Activated T-helper 1 cell treated with anti-CD3 and anti-CD28 coated beads, Interleukin-12 subunit alpha, Interleukin-12 subunit beta, Interleukin-2, Interleukin-4 antibody, amounts not matched to agents 30 ng/mL and 10 ng/mL and 1 ng/mL, durations not matched to agents 14 hours and 24 hours and 36 hours (primary cell): ENCODE measurements at regions not wholly inside any gene's neighbourhood (a gene's known extent, or its start where the extent isn't known, plus 50 kb on each side); places are given as distances from the start of the nearest gene placed in this dataset.
"Not testable (repeated sequence)": the region's sequence is repeated elsewhere in the genome, so short reads cannot be mapped to it uniquely, and the experiment has no call there.

ENCODE experiments used
- DNase-seq: peaks from one replicate; pipeline ENCODE4 v3.0.0; 2021; ENCODE audit warnings: low spot score
- H3K27ac Mint-ChIP-seq: one replicate; pipeline ENCODE4 v1.8.0; 2021; ENCODE audit warnings: mild to moderate bottlenecking, mixed read lengths
- H3K27me3 Mint-ChIP-seq: one replicate; pipeline ENCODE4 v1.8.0; 2022; ENCODE audit warnings: mild to moderate bottlenecking, moderate library complexity, mixed read lengths; ENCODE audit not compliant: insufficient read depth
- H3K36me3 Mint-ChIP-seq: one replicate; pipeline ENCODE4 v1.8.0; 2021; ENCODE audit warnings: low read depth, mixed read lengths
- H3K4me1 Mint-ChIP-seq: one replicate; pipeline ENCODE4 v1.8.0; 2021; ENCODE audit warnings: low read depth, mixed read lengths
- H3K4me3 Mint-ChIP-seq: one replicate; pipeline ENCODE4 v1.8.0; 2021; ENCODE audit warnings: mild to moderate bottlenecking, moderate library complexity, mixed read lengths
- H3K9me3 Mint-ChIP-seq: one replicate; pipeline ENCODE4 v1.8.0; 2021; ENCODE audit warnings: mixed read lengths
- intact Hi-C: fragments of 100-400 bp; cut with micrococcal nuclease; formaldehyde crosslinking; loops from one replicate; pipeline ENCODE4 v1.15.1; 2024

DNA sequence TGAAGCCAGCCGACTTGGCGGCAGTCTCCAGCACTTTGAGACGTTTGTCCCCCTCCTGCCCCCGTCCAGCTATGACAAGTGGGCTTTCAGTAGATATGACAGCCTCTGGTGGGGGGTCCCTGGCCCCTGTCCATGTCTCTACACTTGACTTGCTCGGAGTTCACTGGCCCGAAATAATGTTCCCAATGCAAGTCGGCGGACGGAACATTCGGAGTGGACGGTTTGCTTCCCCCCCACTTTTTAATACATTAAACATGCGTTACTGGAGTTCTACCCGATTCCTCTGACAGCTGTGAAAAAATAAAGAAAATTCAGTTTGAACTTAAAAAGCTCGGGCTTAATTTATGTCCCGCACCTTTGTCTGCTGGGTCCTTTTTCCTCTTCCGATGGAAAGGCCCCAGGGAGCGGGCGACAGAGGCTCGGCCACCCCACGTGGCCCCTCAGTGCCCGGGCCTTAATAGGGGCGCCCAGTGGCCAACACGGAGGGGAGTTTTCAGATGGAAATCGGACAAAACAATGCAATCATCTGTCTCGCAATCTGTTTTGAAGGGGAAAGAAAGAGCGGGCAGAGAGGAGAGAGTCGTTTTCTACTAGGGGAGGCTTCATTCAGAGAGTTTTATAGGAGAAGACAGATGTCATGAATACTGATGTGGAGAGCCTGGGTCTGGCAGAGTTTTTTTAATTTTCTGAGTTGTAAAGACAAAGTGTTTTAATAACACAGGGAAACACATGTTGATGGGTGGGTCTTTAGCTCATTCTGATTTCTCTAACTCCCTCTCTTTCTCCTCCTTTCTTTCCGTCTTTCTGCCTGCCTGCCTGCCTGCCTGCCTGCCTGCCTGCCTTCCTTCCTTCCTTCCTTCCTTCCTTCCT, 50.2 kb downstream of the SMIM38 start:
- H3K27ac Mint-ChIP-seq: no peak overlapping the region
- no peak for DNase-seq
- H3K9me3 Mint-ChIP-seq: peaks cover 6% of the 10 kb centered on the region
- H3K36me3 Mint-ChIP-seq: no peaks in the 10 kb centered on the region
- H3K27me3 Mint-ChIP-seq: no peaks in the 10 kb centered on the region
- intact Hi-C loops: no loop called here
- no peaks in the 10 kb centered on the region for H3K4me1 Mint-ChIP-seq
- no peak overlapping the region for H3K4me3 Mint-ChIP-seq

DNA sequence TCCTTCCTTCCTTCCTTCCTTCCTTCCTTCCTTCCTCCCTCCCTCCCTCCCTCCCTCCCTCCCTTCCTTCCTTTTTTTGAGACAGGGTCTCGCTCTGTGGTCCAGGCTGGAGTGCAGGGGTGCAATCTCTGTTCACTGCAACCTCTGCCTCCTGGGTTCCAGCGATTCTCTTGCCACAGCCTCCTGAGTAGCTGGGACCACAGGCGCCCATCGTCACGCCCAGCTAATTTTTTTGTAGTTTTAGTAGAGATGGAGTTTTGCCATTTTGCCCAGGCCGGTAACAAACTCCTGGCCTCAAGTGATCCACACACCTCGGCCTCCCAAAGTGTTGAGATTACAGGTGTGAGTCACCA, 50.9 kb downstream of the SMIM38 start:
- intact Hi-C loops, H3K36me3 Mint-ChIP-seq, H3K4me3 Mint-ChIP-seq, H3K4me1 Mint-ChIP-seq, H3K27me3 Mint-ChIP-seq, H3K27ac Mint-ChIP-seq, H3K9me3 Mint-ChIP-seq, DNase-seq: not testable (repeated sequence)

DNA sequence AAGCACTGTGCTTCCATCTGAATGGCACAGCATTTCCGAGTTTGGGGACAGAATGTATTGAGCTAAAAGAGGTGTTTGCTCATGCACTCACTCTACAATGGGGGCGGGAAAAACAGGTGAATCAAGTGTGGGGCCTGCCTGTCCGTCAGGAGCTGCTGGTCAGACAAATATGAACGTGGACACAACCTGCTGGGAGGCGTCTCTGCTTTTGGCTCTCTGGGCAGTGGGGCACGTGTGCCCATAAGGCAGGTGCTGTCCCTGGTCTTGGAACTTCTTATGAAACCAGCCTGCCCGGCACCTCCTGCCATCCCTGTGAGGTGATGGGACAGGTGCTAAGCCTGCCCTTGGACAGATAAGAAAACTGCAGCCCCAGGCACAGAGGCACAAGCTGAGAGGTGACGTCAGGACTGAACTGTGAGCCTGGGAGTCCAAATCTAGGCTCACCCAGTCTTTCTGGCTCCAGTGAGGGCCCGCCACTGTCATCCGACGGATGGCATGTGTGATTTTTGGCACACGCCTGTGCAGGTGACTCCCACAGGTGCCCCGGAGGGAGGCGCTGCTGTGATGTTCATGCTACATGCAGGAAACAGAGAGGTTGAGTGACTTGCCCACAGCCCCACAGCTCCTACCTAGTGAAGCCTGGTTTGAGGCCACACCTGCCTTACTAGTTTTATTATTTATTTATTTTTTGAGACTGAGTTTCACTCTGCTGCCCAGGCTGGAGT, 51.6 kb downstream of the SMIM38 start:
- intact Hi-C loops: no loop called here
- peaks cover 8% of the 10 kb centered on the region for H3K4me1 Mint-ChIP-seq
- H3K36me3 Mint-ChIP-seq: no peaks in the 10 kb centered on the region
- no peak overlapping the region for H3K4me3 Mint-ChIP-seq
- no peaks in the 10 kb centered on the region for H3K27me3 Mint-ChIP-seq
- H3K9me3 Mint-ChIP-seq: peaks cover 6% of the 10 kb centered on the region
- no peak for DNase-seq
- H3K27ac Mint-ChIP-seq: no peak overlapping the region

DNA sequence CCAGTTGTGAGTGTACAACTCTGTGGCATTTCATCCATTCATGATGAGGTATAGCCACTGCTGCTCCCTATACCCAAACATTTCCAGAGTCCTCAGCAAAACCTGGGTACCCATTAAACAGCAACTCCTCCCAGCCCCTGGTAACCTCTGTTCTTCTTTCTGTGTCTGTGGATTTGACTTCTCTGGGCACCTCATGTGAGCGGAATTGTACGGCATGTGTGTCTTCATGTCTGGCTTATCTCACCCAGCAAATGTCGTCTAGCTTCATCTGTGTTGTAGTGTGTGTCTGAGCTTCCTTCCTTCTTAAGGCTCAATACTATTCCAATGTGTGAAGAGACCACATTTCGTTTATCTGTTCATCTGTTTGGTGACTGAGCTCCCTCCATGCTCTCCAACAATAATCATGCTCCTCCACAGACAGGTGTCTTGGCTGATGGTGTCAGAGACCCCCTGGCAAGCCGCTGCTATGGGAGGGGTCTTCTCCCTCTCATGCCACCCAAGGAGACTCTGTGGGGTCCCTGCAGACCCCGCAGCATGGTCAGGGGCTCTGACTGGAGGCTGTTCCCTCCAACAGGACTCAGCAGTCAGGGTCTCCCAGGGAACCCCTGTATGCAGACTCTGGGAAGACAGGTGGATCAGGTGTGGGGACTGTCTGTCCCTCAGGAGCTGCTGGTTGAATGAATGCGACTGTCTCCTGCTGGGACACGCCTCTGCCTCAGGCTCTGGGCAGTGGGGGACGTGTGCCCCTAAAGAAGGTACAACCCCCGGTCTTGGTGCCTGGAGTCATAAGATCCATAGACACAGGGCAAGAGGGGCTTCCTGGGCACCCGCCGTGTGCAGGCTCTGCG, 52.7 kb downstream of the SMIM38 start:
- intact Hi-C loops: no loop called here
- Mint-ChIP-seq H3K36me3 (no peaks in the 10 kb centered on the region), H3K27me3 (no peaks in the 10 kb centered on the region), H3K4me3 (no peak overlapping the region), H3K9me3 (peaks cover 6% of the 10 kb centered on the region), H3K4me1 (peaks cover 16% of the 10 kb centered on the region), H3K27ac (no peak overlapping the region)
- DNase-seq: no peak

DNA sequence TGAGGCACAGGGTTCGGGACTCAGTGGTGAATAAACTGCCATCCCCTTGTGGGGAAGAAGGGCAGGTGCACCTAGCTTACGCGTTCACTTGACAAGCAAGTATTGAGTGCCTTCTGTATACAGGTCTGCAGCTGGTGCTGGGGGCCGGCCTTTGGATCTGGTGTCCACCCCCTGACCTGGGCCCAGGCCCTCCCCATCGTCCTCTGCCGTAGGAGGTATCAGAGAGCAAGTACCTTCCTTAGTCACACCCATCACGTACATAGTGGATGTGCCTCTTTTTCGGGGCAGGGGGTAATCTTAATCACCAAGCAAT, 53.3 kb downstream of the SMIM38 start:
- Mint-ChIP-seq H3K4me3 (no peak overlapping the region), H3K27ac (no peak overlapping the region), H3K9me3 (peaks cover 6% of the 10 kb centered on the region), H3K27me3 (no peaks in the 10 kb centered on the region), H3K4me1 (peaks cover 22% of the 10 kb centered on the region), H3K36me3 (no peaks in the 10 kb centered on the region)
- intact Hi-C loops: no loop called here
- no peak for DNase-seq

DNA sequence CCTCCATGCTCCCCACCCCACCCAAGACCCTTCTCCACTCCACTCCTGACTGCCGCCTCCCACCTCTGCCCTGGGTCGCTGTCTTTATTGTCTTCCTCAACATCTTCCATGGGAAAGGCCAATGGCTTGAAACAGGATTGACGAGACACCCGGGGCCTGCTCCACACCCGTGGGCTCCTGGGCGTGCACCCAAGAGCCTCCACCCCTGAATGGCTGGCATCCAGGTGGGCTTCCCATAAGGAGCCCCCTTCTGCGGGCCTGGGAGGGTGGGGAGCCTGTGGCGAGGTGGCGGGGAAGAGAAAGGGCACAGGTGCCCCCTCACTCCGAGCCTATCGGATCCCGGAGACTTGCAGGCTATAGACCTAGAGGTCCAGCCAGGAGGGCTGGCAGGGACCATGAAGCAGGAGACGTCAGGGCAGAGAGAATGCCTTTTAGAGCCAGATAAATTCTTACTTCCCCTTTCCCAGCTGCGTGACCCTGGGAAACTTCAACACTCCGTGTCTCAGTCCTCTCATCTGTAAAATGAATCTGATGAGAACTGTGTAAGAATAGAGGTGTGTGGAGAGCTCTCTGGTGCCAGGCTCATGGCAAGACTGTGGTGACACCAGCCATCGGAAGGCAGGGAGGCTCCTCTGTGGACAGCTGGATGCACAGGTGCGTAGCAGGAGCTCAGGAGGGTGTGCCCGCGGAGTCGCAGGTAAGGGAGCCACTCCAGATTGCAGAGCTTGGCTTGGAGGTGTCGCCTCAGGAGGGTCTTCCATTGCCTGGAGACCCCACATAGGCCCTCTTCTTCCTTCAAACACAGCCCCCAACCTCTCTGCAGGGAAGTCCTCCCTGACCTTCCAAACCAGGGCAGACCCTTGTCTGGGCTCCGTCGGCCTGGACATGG, 53.9 kb downstream of the SMIM38 start:
- peaks cover 22% of the 10 kb centered on the region for H3K4me1 Mint-ChIP-seq
- H3K4me3 Mint-ChIP-seq: no peak overlapping the region
- peak overlapping the region; percentile 44 for H3K27ac Mint-ChIP-seq
- intact Hi-C loops: no loop called here
- H3K9me3 Mint-ChIP-seq: peaks cover 11% of the 10 kb centered on the region
- peaks cover 2% of the 10 kb centered on the region for H3K36me3 Mint-ChIP-seq
- DNase-seq: no peak
- no peaks in the 10 kb centered on the region for H3K27me3 Mint-ChIP-seq

DNA sequence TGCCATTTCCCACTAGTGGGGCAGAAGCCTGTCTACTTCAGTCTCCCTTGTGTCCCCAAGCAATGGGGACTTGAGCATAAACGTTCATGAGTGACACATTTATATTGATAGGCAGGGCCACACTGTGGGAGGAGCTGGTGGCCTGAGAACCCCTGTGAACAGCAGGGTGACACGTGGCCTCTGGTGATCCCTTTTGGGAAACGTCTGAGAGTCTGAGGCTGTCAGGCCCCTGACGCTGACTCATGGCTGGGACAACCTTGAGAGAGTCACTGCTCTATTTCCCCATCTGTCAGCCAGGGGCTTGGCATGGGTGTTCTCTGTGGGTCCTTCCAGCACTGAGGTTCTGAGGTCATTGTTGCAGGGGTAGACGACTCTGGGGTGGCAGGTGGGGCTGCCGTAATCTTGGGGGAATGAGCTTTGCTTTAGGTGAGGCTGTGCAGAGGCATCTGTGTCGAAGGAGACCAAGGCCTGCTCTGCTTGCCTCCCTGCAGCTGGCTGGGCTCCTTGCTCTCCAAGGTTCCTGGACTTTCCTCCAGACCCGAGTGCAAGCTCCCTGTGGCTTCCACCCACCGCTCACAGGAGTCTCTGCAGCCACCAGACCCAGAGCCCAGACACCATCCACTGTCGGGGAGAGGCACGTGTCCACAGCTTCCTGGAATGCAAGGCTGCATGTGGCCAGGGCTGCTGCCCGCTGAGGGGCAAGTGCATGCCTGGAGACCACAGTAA, 54.7 kb downstream of the SMIM38 start:
- Mint-ChIP-seq H3K9me3 (peaks cover 12% of the 10 kb centered on the region), H3K36me3 (peaks cover 3% of the 10 kb centered on the region), H3K4me1 (peaks cover 22% of the 10 kb centered on the region), H3K27me3 (no peaks in the 10 kb centered on the region), H3K4me3 (no peak overlapping the region), H3K27ac (no peak overlapping the region)
- intact Hi-C loops: no loop called here
- no peak for DNase-seq

DNA sequence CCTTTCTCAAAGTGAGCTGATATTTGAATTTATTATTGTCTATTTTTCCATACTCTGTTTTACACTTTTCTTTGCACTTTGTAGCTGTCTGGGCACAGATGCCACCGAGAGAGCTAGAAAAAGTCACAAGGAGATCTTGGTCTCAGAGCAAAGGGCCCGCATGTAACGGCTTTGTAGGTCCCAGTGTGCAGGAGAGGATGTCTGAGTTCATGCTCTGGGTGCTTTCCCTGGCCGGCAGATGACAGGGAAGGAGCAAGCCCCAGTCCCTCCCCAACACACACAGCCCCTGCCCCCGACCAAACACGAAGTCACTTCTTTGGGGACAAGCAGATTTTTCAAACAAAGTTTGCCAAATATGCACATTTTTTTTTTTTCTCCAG, 55.8 kb downstream of the SMIM38 start:
- Mint-ChIP-seq H3K4me1 (peaks cover 22% of the 10 kb centered on the region), H3K9me3 (peaks cover 12% of the 10 kb centered on the region), H3K4me3 (no peak overlapping the region), H3K27ac (no peak overlapping the region), H3K27me3 (no peaks in the 10 kb centered on the region), H3K36me3 (peaks cover 3% of the 10 kb centered on the region)
- intact Hi-C loops: no loop called here
- DNase-seq: no peak

DNA sequence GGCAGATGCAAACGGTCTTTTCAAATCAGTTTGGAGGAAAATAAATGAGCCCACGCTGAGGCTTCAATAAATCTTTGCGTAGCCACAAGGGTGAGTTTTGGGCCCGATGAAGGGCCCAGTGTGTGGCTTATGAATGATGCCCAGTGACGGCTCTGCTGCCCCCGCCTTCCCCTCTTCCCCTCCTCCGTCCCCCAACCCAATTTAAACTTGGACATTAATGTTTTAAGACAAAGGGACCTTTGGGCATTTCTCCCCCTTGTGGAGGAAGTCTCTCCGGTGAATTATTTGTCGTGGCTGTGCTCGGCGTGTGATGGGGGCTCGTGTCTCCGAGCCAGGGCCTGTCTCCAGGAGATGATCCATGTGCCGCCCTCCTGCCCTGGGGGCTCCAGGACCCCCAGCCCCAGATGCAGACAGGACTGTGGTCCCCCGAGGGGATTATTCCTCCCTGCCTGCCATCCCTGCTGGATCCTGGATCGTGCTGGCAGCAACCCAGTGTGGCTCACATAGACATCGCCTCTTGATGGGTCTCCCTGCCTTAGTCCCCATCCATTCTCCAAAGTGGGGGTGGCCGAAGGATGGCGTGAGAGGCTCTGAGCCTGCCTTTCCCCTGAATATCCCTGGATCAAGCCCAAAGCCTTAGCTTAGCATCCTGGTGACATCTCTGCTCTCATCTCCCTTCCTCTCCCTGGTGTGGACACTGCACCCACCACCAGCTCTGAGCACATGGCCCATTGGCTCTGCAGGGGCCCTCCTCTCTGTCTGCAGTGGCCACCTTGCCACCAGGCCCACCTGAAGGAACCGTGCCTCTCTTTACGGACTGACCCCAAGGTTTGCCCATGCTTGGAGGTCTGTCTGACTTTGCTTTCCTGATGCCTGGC, 56.4 kb downstream of the SMIM38 start:
- Mint-ChIP-seq H3K4me1 (peaks cover 22% of the 10 kb centered on the region), H3K4me3 (no peak overlapping the region), H3K27me3 (no peaks in the 10 kb centered on the region), H3K27ac (no peak overlapping the region), H3K36me3 (peaks cover 3% of the 10 kb centered on the region), H3K9me3 (peaks cover 12% of the 10 kb centered on the region)
- DNase-seq: no peak
- intact Hi-C loops: no loop called here

DNA sequence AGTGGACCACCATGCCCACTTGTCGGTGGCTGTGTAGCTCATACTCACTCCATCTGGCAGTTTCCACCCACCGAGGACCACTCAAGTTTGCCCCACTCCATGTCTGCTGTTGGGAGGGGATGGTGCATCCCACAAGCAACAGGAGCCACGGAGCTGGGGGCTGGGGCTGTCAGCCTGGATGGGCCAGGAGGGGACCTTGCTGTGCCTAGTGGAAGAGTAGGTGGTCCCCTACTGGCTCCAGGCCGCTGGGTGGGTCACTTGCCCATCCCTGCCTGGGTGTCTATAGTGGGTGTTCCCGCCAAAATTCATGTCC, 57.0 kb downstream of the SMIM38 start:
- Mint-ChIP-seq H3K9me3 (peaks cover 12% of the 10 kb centered on the region), H3K4me3 (no peak overlapping the region), H3K27me3 (no peaks in the 10 kb centered on the region), H3K4me1 (peaks cover 22% of the 10 kb centered on the region), H3K27ac (no peak overlapping the region), H3K36me3 (peaks cover 3% of the 10 kb centered on the region)
- intact Hi-C loops: loop anchor here (1.0 kb wide), 1 partner anchor 27 kb away; no protein-coding TSS in a partner anchor
- no peak for DNase-seq

DNA sequence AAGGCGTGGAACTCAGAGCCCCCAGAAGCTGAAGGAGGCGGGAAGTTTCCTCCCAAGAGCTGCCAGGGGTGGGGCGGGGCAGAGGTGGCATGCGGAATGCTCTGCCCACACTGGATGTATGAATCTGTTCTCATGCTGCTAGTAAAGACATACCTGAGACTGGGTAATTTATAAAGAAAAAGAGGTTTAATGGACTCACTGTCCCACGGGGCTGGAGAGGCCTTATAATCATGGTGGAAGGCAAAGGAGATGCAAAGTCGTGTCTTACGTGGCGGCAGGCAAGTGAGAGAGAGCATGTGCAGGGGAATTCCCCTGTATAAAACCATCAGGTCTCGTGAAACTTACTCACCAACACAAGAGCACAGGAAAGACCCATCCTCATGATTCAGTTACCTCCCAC, 57.6 kb downstream of the SMIM38 start:
- intact Hi-C loops: loop anchor here (1.0 kb wide), 1 partner anchor 26 kb away; no protein-coding TSS in a partner anchor
- no peaks in the 10 kb centered on the region for H3K27me3 Mint-ChIP-seq
- peaks cover 3% of the 10 kb centered on the region for H3K36me3 Mint-ChIP-seq
- DNase-seq: no peak
- peaks cover 22% of the 10 kb centered on the region for H3K4me1 Mint-ChIP-seq
- H3K27ac Mint-ChIP-seq: peak overlapping the region; percentile 4
- H3K4me3 Mint-ChIP-seq: no peak overlapping the region
- H3K9me3 Mint-ChIP-seq: peaks cover 10% of the 10 kb centered on the region
